KBM-7 (cell line): ENCODE measurements at regions not wholly inside any gene's neighbourhood (a gene's known extent, or its start where the extent isn't known, plus 50 kb on each side); places are given as distances from the start of the nearest gene placed in this dataset.

ENCODE experiments used
- DNase-seq: peaks from one replicate; pipeline ENCODE4 v3.0.0-alpha.2; 2015
- in situ Hi-C: fragments of 300-500 bp; cut with MboI; formaldehyde crosslinking; loops from 2 replicates; pipeline ENCODE4 v1.14.3; 2020; ENCODE audit warnings: low sequenced_read_pairs, low pct_unique_long_range_greater_than_20kb, mixed read lengths

DNA sequence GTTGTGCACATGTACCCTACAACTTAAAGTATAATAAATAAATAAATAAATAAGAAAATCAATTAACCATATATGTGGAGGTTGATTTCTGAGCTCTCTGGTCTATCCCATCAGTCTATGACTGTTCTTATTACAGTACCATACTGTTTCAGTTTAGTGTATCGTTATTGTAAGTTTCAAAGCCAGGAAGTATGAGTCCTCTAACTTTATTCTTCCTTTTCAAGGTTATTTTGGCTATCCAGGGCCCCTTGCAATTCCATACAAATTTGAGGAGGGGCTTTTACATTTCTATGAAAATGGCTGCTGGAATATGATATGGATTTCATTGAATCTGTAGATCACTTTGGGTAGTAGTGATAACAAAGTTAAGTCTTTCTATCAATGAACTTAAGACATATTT lies 96.9 kb upstream of the BCL9 start:
- in situ Hi-C loops = no loop called here
- no peak for DNase-seq

- in situ Hi-C loops = no loop called here
- no peak for DNase-seq
Observed at GRCh38 chr1:147451628-147452027, 89.7 kb upstream of the BCL9 start.

DNA sequence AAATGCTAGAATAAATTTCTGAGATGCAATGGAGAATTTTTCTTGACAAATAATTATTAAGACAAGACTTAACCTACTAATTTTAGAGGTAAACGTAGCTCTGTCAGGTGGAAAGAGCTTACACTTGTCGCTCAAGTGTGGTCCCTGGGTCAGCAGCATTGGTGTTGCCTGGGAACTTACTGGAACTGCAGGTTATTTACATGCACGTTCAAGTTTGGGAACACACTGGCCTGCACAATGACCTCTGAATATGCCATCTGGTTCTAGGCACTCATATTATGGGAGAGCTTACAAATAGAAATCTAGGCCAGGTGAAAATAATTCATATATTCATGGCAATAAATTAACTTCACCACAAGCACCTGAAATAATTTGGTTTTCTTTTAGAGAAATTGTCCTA lies 88.5 kb upstream of the BCL9 start:
- DNase-seq = no peak
- in situ Hi-C loops = no loop called here

DNA sequence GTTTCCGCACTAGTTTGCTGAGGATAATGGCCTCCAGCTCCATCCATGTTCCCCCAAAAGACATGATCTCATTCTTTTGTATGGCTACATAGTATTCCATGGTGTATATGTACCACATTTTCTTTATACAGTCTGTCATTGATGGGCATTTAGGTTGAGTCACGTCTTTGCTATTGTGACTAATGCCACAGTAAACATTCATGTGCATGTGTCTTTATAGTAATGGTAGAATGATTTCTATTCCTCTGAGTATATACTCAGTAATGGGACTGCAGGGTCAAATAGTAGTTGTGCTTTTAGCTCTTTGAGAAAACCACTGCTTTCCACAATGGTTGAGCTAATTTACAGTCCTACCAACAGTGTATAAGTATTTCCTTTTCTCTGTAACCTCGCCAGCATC lies 78.3 kb upstream of the BCL9 start:
- DNase-seq = no peak
- in situ Hi-C loops = no loop called here

GRCh38 chr1:147466543-147466942 lies 74.8 kb upstream of the BCL9 start:
- in situ Hi-C loops = no loop called here
- DNase-seq = no peak

DNA sequence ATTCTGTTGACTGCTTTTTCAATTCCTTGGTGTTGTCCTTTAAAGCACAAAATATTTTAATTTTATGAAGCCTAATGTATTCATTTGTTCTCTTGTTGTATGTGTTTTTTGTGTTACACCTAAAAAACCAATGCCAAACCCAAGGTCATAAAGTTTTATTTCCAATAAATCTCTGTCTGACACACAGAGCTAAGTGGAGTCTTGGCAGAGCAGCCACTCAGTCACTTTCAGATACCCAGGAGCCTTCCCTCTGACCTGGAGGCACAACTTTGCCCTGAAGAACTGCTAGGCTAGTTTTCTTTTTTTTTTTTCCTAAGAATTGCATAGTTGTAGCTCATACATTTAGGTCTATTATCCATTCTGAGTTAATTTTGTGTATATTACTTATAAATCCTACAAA lies 71.2 kb upstream of the BCL9 start:
- no peak for DNase-seq
- in situ Hi-C loops = no loop called here

DNA sequence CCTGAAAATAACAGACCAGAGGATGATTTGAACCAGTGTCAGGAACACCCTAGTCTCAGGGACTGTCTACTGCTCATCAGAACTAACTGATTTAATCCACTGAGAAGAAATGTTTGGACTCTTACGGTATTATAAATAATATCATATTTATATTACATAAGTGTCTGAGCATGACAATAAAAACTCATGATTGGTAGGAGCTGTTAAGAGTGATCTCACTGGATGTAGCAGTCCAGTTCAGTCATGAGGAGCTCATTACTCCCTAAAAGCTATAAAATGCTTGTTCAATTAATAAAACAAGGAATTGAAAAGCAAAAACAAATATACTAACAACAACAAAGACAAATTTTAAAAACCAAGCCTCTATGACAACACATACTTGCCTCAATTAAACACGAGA lies 68.8 kb upstream of the BCL9 start:
- in situ Hi-C loops = no loop called here
- no peak for DNase-seq

DNA sequence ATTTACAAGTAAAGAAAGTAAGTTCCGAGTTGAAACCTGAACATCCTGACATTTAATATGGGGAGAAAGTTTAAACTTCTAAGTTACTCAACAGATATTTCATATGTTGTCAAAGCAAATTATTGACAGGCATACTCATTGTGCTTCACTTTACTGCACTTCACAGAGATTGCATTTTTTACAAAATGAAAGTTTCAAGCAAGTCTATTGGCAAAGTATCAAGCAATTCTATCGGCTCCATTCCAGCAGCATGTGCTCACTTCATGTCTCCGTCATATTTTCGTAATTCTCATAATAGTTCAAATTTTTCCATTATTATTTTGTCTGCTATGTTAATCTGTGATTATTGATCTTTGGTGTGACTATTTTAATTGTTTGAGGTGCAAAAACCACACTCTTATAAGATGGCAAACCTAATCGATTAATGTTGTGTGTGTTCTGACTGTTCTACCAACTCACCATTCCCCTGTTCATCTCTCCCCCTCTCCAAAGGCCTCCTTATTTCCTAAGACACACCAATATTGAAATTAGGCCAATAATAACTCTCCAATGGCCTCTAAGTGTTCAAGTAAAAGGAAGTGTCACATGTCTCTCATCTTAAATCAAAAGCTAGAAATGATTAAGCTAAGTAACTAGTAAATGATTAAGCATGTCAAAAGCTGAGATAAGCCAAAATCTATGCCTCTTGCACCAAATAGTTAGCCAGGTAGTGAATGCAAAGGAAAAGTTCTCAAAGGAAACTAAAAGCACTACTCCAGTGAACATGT lies 68.2 kb upstream of the BCL9 start:
- in situ Hi-C loops = no loop called here
- DNase-seq = no peak

- DNase-seq = no peak
- in situ Hi-C loops = no loop called here
Observed at GRCh38 chr1:147473733-147474049, 67.6 kb upstream of the BCL9 start.

DNA sequence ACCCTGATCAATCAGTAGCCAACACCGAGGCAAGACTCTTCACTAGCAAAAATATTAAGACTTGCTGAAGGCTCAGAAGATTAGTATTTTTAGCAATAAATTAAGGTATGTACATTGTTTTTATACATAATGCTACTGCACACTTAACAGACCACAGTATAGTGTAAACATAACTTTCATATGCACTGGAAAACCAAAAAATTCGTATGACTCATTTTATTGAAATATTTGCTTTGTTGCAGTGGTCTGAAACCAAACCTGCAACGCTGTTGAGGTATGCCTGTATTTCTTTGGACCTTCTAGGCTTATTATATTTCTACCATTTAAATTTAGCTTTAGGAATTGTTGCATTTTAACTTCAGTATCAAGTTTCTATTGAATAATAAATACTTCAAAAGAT lies 65.8 kb upstream of the BCL9 start:
- DNase-seq = no peak
- in situ Hi-C loops = loop anchor here (25.0 kb wide), 1 partner anchor 112 kb away; no protein-coding TSS in a partner anchor

- no peak for DNase-seq
Observed at GRCh38 chr1:147478521-147478920, 62.8 kb upstream of the BCL9 start.

GRCh38 chr1:147479864-147480564 lies 61.3 kb upstream of the BCL9 start:
- in situ Hi-C loops = loop anchor here (25.0 kb wide), 1 partner anchor 107 kb away; no protein-coding TSS in a partner anchor
- DNase-seq = no peak

More at GRCh38 chr1:147478521-147478920, 62.8 kb upstream of the BCL9 start:
- in situ Hi-C loops = loop anchor here (25.0 kb wide), 1 partner anchor 109 kb away; no protein-coding TSS in a partner anchor

DNA sequence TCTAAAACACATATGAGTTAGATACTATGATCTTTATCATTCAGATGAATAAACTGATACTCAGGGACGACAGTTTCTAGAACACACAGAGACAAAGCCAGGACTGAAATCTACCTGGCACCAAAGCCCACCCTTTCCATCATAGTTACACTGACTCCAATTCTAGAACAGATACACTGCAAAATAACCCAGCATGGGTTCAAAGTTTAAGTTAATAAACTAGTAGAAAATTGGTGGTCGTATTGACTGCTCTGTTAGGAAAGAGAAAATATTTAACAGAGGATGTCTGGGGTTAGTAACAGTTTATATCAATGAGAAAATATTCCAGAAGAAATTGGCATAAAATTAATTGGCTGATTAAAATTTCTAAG lies 60.8 kb upstream of the BCL9 start:
- in situ Hi-C loops = loop anchor here (25.0 kb wide), 1 partner anchor 107 kb away; no protein-coding TSS in a partner anchor
- no peak for DNase-seq

- in situ Hi-C loops = loop anchor here (25.0 kb wide), 1 partner anchor 100 kb away; no protein-coding TSS in a partner anchor
- DNase-seq = no peak
Observed at GRCh38 chr1:147486876-147487656, 54.2 kb upstream of the BCL9 start.

DNA sequence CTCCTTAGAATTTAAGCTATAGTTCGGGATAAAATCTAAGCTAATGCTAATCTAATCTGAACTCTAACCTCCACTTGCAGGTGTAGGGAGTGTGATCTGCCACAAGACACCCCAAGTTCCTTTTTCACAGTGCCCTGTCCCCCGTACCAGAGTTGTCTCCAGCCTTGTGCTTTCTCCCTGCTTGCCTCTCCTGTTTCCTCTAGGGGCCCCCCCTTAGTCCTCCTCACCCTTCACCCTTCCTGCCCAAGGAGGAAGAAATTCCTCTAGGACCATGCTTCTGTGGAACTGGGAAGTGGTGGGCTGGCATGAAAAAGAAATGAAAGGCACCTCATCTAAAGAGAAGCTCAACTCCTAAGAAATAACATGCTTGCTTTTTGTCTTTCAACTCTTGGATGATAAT lies 50.2 kb upstream of the BCL9 start:
- DNase-seq = no peak
- in situ Hi-C loops = loop anchor here (25.0 kb wide), 1 partner anchor 96 kb away; no protein-coding TSS in a partner anchor
